H9 (cell line): ENCODE measurements at regions not wholly inside any gene's neighbourhood (a gene's known extent, or its start where the extent isn't known, plus 50 kb on each side); places are given as distances from the start of the nearest gene placed in this dataset.

Source experiments
- DNase-seq: peaks from one replicate; pipeline ENCODE4 v3.0.0-alpha.2; 2017
- H2AFZ ChIP-seq: one replicate; pipeline ENCODE4 v1.6.1; 2013; ENCODE audit warnings: mild to moderate bottlenecking, low read length, control low read depth, moderate library complexity
- H2AK5ac ChIP-seq: 2 replicates; pipeline ENCODE4 v1.6.1; 2013; ENCODE audit warnings: low read length, control low read depth, mixed read lengths; ENCODE audit not compliant: insufficient read length
- H2BK120ac ChIP-seq: one replicate; pipeline ENCODE4 v1.6.1; 2013; ENCODE audit warnings: low read depth, mild to moderate bottlenecking, low read length, control low read depth, inconsistent platforms; ENCODE audit not compliant: poor library complexity, severe bottlenecking
- H2BK12ac ChIP-seq: 2 replicates; pipeline ENCODE4 v1.6.1; 2013; ENCODE audit warnings: low read length, control low read depth, mixed read lengths, low read depth; ENCODE audit not compliant: insufficient read length
- H2BK15ac ChIP-seq: 2 replicates; pipeline ENCODE4 v1.6.1; 2013; ENCODE audit warnings: low read depth, low read length, control low read depth
- H2BK20ac ChIP-seq: one replicate; pipeline ENCODE4 v1.6.1; 2013; ENCODE audit warnings: low read depth, mild to moderate bottlenecking, low read length, control low read depth, inconsistent platforms; ENCODE audit not compliant: poor library complexity, severe bottlenecking
- H2BK5ac ChIP-seq: 2 replicates; pipeline ENCODE4 v1.6.1; 2013; ENCODE audit warnings: low read length, control low read depth, mixed read lengths; ENCODE audit not compliant: insufficient read length
- H3K14ac ChIP-seq: 2 replicates; pipeline ENCODE4 v1.6.1; 2013; ENCODE audit warnings: low read length, control low read depth; ENCODE audit not compliant: insufficient read depth
- H3K18ac ChIP-seq: 2 replicates; pipeline ENCODE4 v1.6.1; 2013; ENCODE audit warnings: low read depth, mild to moderate bottlenecking, mixed read lengths, low read length, control low read depth; ENCODE audit not compliant: insufficient read length
- H3K23ac ChIP-seq: 2 replicates; pipeline ENCODE4 v1.6.1; 2013; ENCODE audit warnings: low read length, control low read depth, mixed read lengths, low read depth; ENCODE audit not compliant: insufficient read length
- H3K23me2 ChIP-seq: 2 replicates; pipeline ENCODE4 v1.6.1; 2013; ENCODE audit warnings: low read depth, mild to moderate bottlenecking, mixed read lengths, low read length, control low read depth; ENCODE audit not compliant: insufficient read length, poor library complexity, severe bottlenecking
- H3K27ac ChIP-seq: 2 replicates; pipeline ENCODE4 v1.5.1; 2013; ENCODE audit warnings: low read length, control low read depth, mixed read lengths, low read depth; ENCODE audit not compliant: insufficient read length
- H3K27me3 ChIP-seq: 2 replicates; pipeline ENCODE4 v1.6.1; 2013; ENCODE audit warnings: low read length, control low read depth, inconsistent platforms; ENCODE audit not compliant: insufficient read depth
- H3K4ac ChIP-seq: 2 replicates; pipeline ENCODE4 v1.6.1; 2013; ENCODE audit warnings: low read depth, mild to moderate bottlenecking, control low read depth, inconsistent platforms, low read length, moderate library complexity
- H3K4me1 ChIP-seq: 2 replicates; pipeline ENCODE4 v1.6.1; 2013; ENCODE audit warnings: low read length, control low read depth, inconsistent platforms; ENCODE audit not compliant: insufficient read depth
- H3K4me2 ChIP-seq: 2 replicates; pipeline ENCODE4 v1.6.1; 2013; ENCODE audit warnings: low read length, control low read depth, mixed read lengths; ENCODE audit not compliant: insufficient read length, insufficient read depth
- H3K56ac ChIP-seq: 2 replicates; pipeline ENCODE4 v1.6.1; 2013; ENCODE audit warnings: low read depth, mild to moderate bottlenecking, mixed read lengths, low read length, control low read depth; ENCODE audit not compliant: insufficient read length
- H3K79me1 ChIP-seq: 2 replicates; pipeline ENCODE4 v1.6.1; 2013; ENCODE audit warnings: low read depth, mild to moderate bottlenecking, moderate library complexity, low read length, control low read depth, inconsistent platforms; ENCODE audit not compliant: insufficient read depth, poor library complexity, severe bottlenecking
- H3K79me2 ChIP-seq: 2 replicates; pipeline ENCODE4 v1.6.1; 2013; ENCODE audit warnings: low read length, control low read depth, inconsistent platforms; ENCODE audit not compliant: insufficient read depth
- H3K9ac ChIP-seq: 2 replicates; pipeline ENCODE4 v1.6.1; 2013; ENCODE audit warnings: low read length, control low read depth, mixed read lengths; ENCODE audit not compliant: insufficient read length; ENCODE audit errors: extremely low read depth
- H3K9me3 ChIP-seq: one replicate; pipeline ENCODE4 v1.6.1; 2013; ENCODE audit warnings: low read depth, low read length, inconsistent platforms; ENCODE audit not compliant: control insufficient read depth
- H3T11ph ChIP-seq: one replicate; pipeline ENCODE4 v1.6.1; 2013; ENCODE audit warnings: mild to moderate bottlenecking, low read length, control low read depth, inconsistent platforms
- H4K20me1 ChIP-seq: one replicate; pipeline ENCODE4 v1.6.1; 2013; ENCODE audit not compliant: control insufficient read depth, insufficient read length, insufficient read depth
- H4K5ac ChIP-seq: 2 replicates; pipeline ENCODE4 v1.6.1; 2013; ENCODE audit warnings: low read depth, mild to moderate bottlenecking, mixed read lengths, low read length, control low read depth; ENCODE audit not compliant: insufficient read length
- H4K8ac ChIP-seq: replicated peaks from 2 replicates; pipeline ENCODE4 v1.6.1; 2013; ENCODE audit warnings: low read length, control low read depth, mixed read lengths, low read depth; ENCODE audit not compliant: insufficient read length
- H4K91ac ChIP-seq: 2 replicates; pipeline ENCODE4 v1.6.1; 2013; ENCODE audit warnings: low read depth, mild to moderate bottlenecking, moderate library complexity, mixed read lengths, low read length, control low read depth; ENCODE audit not compliant: insufficient read length
- H3K27ac Mint-ChIP-seq, 3 experiments: 2 replicates in 2 of 3; 3 replicates in 1 of 3; pipeline ENCODE4 v1.8.0; 2020 to 2021; ENCODE audit warnings: mixed read lengths in 3 of 3, mild to moderate bottlenecking in 1 of 3, moderate library complexity in 1 of 3
- H3K27me3 Mint-ChIP-seq: 2 replicates; pipeline ENCODE4 v1.8.0; 2021; ENCODE audit warnings: low read depth, mild to moderate bottlenecking, moderate library complexity, mixed read lengths
- H3K36me3 Mint-ChIP-seq, 3 experiments: 2 replicates in 2 of 3; 3 replicates in 1 of 3; pipeline ENCODE4 v1.8.0; 2020 to 2021; ENCODE audit warnings: low read depth in 3 of 3, mixed read lengths in 3 of 3; ENCODE audit not compliant: insufficient read depth in 1 of 3
- H3K4me1 Mint-ChIP-seq, 2 experiments: 2 replicates each; pipeline ENCODE4 v1.8.0; 2020; ENCODE audit warnings: mixed read lengths in 2 of 2
- H3K4me3 Mint-ChIP-seq, 2 experiments: 2 replicates in 1 of 2; 3 replicates in 1 of 2; pipeline ENCODE4 v1.8.0; 2020 to 2021; ENCODE audit warnings: mild to moderate bottlenecking in 2 of 2, mixed read lengths in 2 of 2, moderate library complexity in 1 of 2
- H3K9me3 Mint-ChIP-seq, 2 experiments: 2 replicates in 1 of 2; 3 replicates in 1 of 2; pipeline ENCODE4 v1.8.0; 2020; ENCODE audit warnings: mild to moderate bottlenecking in 2 of 2, mixed read lengths in 2 of 2, moderate library complexity in 1 of 2
- WGBS: extraction: QIAGEN DNeasy Blood & Tissue Kit; methylation state at CpG from one replicate; pipeline ENCODE4 v1.1.7; 2013; ENCODE audit warnings: missing lambda C conversion rate, low lambda C conversion rate, mixed read lengths; ENCODE audit not compliant: insufficient read length; ENCODE audit errors: extremely low coverage; 5-methylcytosine and 5-hydroxymethylcytosine counted together
- TF ChIP-seq, protein P1 (sequence below): fragments of 200-600 bp; sonication (generic); conservative IDR thresholded peaks from 3 replicates; pipeline ENCODE4 v1.8.0; 2021; ENCODE audit warnings: antibody characterized with exemption, mild to moderate bottlenecking

DNA sequence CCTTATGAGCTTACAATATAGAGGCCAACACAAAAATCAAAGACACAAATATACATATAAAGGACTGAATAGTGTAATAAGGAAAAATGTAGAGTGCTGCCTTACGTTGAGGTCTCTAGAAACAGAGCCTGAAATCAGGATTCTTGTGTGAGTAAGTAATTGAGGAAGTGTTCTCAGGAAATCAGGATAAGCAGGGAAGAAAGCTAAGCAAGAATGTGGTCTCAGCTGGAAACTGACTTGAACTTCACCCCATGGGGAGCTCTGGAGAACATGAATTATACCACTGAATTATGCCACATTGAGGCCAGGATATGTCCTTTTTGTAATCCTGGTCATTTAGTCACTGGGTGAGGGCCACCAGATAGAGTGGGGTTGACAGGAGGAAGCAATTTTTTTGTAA lies 191.9 kb downstream of the ETV1 start:
- Histone ChIP-seq H2BK20ac (no peak overlapping the region), H4K91ac (no peak overlapping the region), H4K8ac (no peak overlapping the region), H3K27me3 (no peaks in the 10 kb centered on the region), H3K4me1 (peaks cover 2% of the 10 kb centered on the region), H2BK5ac (no peak overlapping the region), H2BK12ac (no peak overlapping the region), H3K4me2 (no peak overlapping the region), H3K56ac (no peak overlapping the region), H2AFZ (no peak overlapping the region), H2BK15ac (no peak overlapping the region), H3K23me2 (no peaks in the 10 kb centered on the region), H3K79me1 (no peaks in the 10 kb centered on the region), H3K9ac (no peak overlapping the region), H3K27ac (no peak overlapping the region), H3K18ac (no peak overlapping the region), H3T11ph (no peak overlapping the region), H3K14ac (no peak overlapping the region), H4K20me1 (no peaks in the 10 kb centered on the region), H2BK120ac (no peak overlapping the region), H3K79me2 (peaks cover 7% of the 10 kb centered on the region; the same call in 1 of the 2 replicates), H4K5ac (no peak overlapping the region), H3K23ac (no peak overlapping the region), H2AK5ac (no peak overlapping the region), H3K4ac (no peak overlapping the region), H3K9me3 (no peaks in the 10 kb centered on the region)
- Mint-ChIP-seq H3K4me1 (peaks cover 21 to 27% of the 10 kb centered on the region in 2 experiments), H3K9me3 (no peaks in the 10 kb centered on the region), H3K27ac (peak overlapping the region in 2 of 3 experiments; percentile 1 to 3; a peak in 3 of 7 replicates), H3K27me3 (no peaks in the 10 kb centered on the region), H3K4me3 (no peak overlapping the region), H3K36me3 (no peaks in the 10 kb centered on the region)
- WGBS: no CpG with 5 or more reads among the region's 1 CpG
- TF ChIP-seq, protein P1, sequence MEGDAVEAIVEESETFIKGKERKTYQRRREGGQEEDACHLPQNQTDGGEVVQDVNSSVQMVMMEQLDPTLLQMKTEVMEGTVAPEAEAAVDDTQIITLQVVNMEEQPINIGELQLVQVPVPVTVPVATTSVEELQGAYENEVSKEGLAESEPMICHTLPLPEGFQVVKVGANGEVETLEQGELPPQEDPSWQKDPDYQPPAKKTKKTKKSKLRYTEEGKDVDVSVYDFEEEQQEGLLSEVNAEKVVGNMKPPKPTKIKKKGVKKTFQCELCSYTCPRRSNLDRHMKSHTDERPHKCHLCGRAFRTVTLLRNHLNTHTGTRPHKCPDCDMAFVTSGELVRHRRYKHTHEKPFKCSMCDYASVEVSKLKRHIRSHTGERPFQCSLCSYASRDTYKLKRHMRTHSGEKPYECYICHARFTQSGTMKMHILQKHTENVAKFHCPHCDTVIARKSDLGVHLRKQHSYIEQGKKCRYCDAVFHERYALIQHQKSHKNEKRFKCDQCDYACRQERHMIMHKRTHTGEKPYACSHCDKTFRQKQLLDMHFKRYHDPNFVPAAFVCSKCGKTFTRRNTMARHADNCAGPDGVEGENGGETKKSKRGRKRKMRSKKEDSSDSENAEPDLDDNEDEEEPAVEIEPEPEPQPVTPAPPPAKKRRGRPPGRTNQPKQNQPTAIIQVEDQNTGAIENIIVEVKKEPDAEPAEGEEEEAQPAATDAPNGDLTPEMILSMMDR: no peak
- no peak for DNase-seq
